SK-N-MC (cell line): ENCODE measurements at regions not wholly inside any gene's neighbourhood (a gene's known extent, or its start where the extent isn't known, plus 50 kb on each side); places are given as distances from the start of the nearest gene placed in this dataset.

ENCODE experiments used
- EZH2 ChIP-seq: fragments of 200-600 bp; sonication (generic); IDR thresholded peaks from one replicate; pipeline ENCODE4 v1.6.1; 2017; ENCODE audit warnings: antibody characterized with exemption
- FOXP2 ChIP-seq: optimal IDR thresholded peaks from 2 replicates; pipeline ENCODE3; 2011; ENCODE audit warnings: mild to moderate bottlenecking, moderate library complexity; ENCODE audit not compliant: insufficient read depth; ENCODE audit errors: extremely low read length, control extremely low read depth
- POLR2AphosphoS5 ChIP-seq: IDR thresholded peaks from 2 replicates; pipeline ENCODE4 v1.6.1; 2012; ENCODE audit warnings: mild to moderate bottlenecking, low read depth, low read length, borderline replicate concordance

GRCh38 chr10:33459602-33460001, 125.1 kb upstream of the NRP1 start:
- no peak for TF ChIP-seq EZH2
- no peak for TF ChIP-seq POLR2AphosphoS5
- TF ChIP-seq FOXP2, result no peak
